HG03378 (cell line): ENCODE measurements at regions not wholly inside any gene's neighbourhood (a gene's known extent, or its start where the extent isn't known, plus 50 kb on each side); places are given as distances from the start of the nearest gene placed in this dataset.

ENCODE experiments used
- ATAC-seq: cut with Tn5 transposase; IDR thresholded peaks from one replicate; pipeline ENCODE4 v1.9.1; 2021; ENCODE audit warnings: mild to moderate bottlenecking, moderate library complexity; ENCODE audit not compliant: unreplicated experiment

DNA sequence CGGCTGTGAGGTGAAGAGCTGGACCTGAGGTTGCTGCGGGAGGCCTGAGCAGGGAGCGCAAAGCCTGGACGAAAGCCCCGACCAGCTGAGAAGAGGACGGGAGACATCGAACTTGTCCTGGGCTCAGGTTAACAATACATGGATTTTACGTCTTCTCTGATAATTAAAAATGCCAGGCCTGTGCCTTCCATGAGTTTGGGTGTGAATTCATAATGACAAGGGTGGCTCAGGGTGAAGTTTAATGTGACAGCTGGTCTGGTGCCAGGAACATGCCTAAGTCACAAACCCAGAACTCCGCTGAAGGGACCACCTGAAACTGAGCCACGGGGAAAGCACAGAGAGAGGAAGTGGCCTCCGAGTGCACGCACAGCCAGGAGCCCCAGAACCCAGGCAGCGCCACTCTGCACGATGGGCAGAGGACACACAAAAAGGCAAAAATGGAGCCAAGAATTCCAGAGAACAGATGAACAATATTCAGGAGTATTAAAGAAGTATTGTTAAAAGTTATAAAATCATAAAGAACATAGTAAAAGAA, 150.1 kb upstream of the RPS6KA2 start:
- no peak for ATAC-seq

- ATAC-seq = no peak
Measured at GRCh38 chr6:166776571-166776970, 149.5 kb upstream of the RPS6KA2 start.

DNA sequence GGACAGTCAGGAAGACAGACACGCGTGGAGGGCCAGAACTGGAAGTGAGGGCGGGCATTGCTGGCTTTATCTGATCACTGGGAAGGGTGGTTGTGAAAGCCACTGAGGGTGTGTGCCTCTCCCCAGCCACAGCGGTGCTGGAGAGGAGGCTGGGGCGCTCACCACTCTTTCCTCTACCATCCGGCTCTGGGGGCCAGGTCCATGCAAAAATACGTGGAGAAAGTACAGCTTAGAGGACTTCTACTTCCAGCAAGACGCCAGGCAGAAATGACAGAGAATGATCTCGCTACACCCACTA, 148.8 kb upstream of the RPS6KA2 start:
- ATAC-seq = no peak

DNA sequence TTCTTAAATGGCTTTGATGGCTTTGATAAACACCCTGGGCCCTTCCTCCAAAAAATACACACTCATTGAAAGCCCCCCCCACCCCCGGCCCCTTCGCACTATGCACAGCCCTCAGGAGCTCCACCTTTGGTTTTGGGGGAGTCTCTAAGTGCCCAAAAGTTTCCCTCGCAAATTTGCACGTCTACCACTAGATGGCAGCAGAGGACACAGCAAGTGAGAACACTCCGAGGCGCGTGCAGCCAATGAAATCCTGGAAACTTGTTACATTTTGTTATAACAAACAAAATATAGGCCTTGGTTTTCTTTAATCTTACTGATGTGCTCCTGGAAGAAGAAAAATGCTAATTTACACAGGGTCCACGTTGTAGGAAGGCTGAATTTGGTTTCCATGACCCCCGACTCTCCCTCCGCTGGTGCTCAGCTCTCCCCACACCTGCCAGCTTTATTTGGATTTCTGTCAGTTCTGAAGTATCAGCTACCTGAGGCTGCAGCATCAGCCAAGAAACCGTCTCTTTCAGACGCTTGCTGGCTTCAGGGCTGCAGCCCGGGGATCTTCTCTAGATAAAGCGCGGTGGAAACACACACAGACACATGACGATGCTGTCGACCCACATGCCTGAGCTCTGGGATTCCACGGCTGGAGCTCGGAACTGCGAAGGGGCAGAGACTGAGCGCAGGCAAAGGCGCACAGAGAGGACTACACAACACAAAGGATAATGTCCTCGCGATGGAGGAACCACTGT, 148.3 kb upstream of the RPS6KA2 start:
- no peak for ATAC-seq

GRCh38 chr6:166774770-166775169, 147.7 kb upstream of the RPS6KA2 start:
- no peak for ATAC-seq

DNA sequence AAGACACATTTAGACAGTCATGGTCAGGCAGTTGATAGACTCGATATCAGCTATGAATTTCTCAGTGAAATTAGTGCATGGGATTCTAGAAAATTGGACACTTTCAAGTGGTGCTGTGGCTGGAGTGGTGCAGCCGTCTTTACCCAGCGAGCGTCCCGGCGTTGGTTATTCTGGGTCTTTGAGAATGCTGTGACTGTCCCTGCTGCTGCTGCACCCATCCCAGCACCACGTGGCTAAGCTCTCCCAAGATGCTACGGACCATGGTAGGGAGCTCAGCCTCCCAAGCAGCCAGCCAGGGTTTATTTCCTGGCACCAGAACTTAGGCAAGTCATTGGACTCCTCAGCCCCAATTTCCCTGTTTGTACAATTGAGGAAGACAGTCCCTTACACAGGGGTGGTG, 147.2 kb upstream of the RPS6KA2 start:
- no peak for ATAC-seq

DNA sequence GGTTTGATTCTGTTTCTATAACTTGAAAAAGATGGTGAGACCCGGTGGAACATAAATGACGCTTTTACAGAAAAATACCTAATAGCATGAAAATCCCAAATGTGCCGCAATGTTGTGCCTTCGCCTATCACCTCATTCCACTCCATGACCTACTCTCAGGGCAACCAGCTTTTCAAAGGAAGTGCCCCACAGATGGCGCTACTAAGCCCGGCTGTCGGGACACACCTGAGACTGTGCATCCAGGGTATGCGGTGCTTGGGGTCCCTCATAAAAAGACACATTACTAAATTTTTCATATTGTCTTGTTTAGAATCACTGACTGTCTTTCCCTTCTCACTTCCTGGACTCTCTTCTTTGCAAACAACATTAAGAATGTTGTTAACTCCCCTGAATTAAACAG, 145.5 kb upstream of the RPS6KA2 start:
- ATAC-seq = no peak

DNA sequence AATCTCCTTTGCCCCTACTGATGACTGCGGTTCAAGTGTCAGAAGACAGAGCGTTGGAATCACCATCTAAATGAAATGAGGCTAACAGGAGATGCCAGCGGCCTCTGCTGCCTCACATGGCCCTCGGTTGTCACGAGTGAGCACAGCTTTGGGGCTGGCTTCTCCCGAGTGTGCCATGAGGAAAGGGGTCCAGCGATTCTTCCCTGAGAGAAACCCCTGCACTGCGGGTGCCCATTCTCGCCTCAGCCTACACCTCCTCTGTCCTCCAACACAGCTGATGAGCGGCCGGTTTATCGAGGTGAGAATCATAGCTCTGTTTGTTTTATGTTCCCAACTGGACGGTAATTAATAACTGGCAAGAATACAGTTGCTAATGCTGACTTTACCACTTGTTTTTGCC, 144.7 kb upstream of the RPS6KA2 start:
- no peak for ATAC-seq

GRCh38 chr6:166770216-166771116, 143.4 kb upstream of the RPS6KA2 start:
- ATAC-seq = no peak

GRCh38 chr6:166769648-166770047, 142.6 kb upstream of the RPS6KA2 start:
- ATAC-seq = no peak

DNA sequence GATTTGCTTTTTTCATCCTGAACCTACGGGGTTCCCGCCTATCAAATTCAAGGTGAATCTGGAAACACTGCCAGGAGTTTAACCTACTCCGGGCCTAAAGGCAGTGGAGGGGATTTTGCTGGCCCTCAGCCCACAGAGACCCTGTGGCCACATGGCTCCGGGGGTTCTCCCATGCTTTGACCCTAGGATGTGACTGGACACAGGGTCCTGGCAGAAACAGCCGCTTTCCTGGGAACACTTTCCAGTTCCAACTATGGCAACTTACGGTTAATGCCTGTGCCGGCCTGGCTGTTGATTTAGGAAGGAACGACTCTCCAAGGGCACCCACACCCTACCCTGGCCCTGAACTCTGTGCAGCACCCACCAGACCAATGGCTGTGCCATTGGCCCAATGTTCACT, 141.7 kb upstream of the RPS6KA2 start:
- ATAC-seq = no peak

GRCh38 chr6:166767230-166767629, 140.2 kb upstream of the RPS6KA2 start:
- ATAC-seq = no peak

GRCh38 chr6:166766769-166767168, 139.7 kb upstream of the RPS6KA2 start:
- no peak for ATAC-seq

DNA sequence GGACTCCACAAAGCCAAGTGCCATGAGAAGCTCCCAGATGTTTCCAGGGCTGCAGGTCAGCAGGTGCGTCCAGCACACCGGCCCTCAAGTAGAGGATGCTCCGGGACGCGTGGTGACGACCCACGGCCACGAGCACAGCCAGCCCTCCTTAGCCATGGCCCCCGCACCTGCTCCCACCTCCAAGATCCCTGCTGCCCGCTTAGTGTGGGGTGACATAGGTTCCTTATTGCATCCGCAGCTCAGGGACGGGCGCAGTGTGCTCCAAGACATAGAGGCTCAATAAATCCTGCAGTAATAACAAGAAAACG, 138.1 kb upstream of the RPS6KA2 start:
- no peak for ATAC-seq

DNA sequence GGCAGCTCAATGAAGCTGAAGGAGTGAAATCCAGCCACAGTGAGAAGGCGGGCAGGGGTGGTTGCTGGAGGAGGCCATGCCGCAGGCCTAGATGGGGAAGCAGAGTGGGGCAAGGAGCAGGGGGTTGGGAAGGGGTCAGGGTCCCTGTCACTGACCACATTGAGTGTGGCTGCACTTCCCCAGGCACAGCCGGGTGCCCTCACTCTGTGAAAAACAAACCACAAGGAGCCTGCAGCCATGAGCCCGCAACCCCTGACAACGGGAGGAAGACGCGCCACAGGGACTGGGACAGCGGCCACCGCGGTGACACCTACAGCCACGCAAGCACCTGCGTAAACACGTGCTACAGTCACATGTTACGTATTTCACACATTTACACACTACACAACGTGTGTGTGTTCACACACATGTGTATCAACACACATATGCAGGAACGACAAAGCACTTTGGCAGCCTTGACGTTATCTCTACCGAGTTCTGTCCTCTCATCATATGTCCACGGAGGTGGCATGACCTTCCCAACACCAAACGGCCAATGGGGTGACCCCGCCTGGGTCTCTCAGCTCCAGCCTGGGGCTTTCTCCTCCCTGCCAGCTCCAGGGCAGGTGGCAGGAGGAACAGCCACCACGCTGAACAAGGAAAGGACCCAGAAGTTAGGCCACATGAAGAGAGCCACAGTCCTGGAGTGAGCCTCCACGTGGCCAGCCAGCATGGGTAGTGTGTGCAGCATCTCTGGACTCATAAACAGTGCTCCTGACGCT, 137.6 kb upstream of the RPS6KA2 start:
- no peak for ATAC-seq

- no peak for ATAC-seq
Measured at GRCh38 chr6:166763606-166764472, 136.8 kb upstream of the RPS6KA2 start.

DNA sequence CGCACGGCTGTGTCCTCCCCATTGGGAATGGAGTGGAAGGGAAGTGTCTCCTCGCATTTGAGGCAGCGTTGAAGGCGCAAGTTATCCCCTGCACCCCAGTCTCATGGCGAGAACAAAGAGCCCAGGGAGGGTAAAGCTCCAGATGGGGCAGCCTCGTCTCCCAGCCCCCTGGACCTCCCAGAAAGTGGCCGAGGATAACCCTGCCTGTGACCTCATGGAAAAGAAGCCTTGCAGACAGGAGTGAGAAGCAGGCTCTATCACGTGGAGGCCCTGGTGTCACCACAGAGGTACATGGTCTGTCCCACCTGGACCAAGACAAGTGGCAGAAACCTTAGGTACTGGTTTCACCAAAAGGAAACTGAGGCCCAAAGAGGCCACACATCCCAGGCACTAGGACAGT, 134.8 kb upstream of the RPS6KA2 start:
- ATAC-seq = no peak

GRCh38 chr6:166760288-166760687, 133.2 kb upstream of the RPS6KA2 start:
- ATAC-seq = no peak

DNA sequence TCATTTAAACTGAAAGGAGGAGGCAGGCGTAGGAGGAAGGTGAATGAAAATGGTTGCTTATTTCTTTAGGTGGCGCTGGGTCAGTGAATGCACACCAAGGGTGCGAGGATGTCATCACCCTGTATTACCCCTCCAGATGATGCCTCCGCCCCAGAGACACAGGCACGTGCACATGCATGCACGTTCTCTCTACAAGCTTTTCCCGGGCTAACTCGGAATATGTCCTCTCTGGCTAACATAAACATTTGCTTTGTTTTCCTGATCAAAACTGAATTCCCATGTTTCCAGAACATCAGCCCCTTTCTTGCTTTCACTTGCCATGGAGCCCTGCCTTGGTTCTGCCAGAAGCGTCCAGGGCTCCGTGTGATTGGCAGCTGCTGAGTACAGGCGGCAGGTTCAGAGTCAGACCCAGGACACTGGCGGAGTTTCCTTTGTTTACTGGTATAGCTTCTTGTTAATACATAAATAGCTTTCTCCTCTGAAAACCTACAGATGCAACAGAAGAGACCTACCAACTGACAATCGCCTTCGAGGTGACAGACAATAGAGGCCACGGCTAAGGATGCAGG, 131.2 kb upstream of the RPS6KA2 start:
- ATAC-seq = no peak
